K562 (cell line): ENCODE measurements at regions not wholly inside any gene's neighbourhood (a gene's known extent, or its start where the extent isn't known, plus 50 kb on each side); places are given as distances from the start of the nearest gene placed in this dataset.

Source experiments
- ATAC-seq: fragments of 200-7000 bp; cut with Tn5 transposase; 3 replicates; pipeline ENCODE4 v1.9.1; 2020; ENCODE audit warnings: moderate library complexity
- BruUV-seq: library from RNA; stranded (reverse); fragments of 400-500 nt; replicated peaks from 2 replicates; lab custom pipeline; 2021; lab: Mats Ljungman, UMichigan
- CTCF ChIA-PET: fragments of 300-600 bp; formaldehyde crosslinking; extraction: SDS; loops from one replicate; lab custom pipeline; 2021; ENCODE audit warnings: low intra/inter-chr PET ratio; lab: Yijun Ruan, JAX
- POLR2A ChIA-PET: fragments of 300-600, 350-650 bp; sonication (Branson Sonifier 250); formaldehyde crosslinking; extraction: SDS; loops from one replicate; lab custom pipeline; 2021; ENCODE audit warnings: antibody characterized with exemption, inconsistent platforms; lab: Yijun Ruan, JAX
- DNase-seq, 4 experiments: peaks; one replicate each; pipeline versions ENCODE4 v3.0.0 to v3.0.0-alpha.2; 2011 to 2018; ENCODE audit warnings: low spot score in 3 of 4, mixed read lengths in 3 of 4; ENCODE audit errors: extremely low read depth in 1 of 4
- FAIRE-seq: peaks from 2 replicates; lab custom pipeline; 2011; peaks lifted over from hg19 to GRCh38; lab: Jason Lieb, UNC
- H2AFZ ChIP-seq: 2 replicates; pipeline ENCODE4 v1.6.0; 2011; ENCODE audit warnings: low read depth, low read length, control low read depth, inconsistent platforms
- H3K27ac ChIP-seq: fragments of 200-600 bp; 3 replicates; pipeline ENCODE4 v1.8.0; 2011; ENCODE audit warnings: low read depth, mild to moderate bottlenecking, control low read depth, inconsistent platforms, low read length, moderate library complexity, mixed read lengths; ENCODE audit errors: extremely low read depth
- H3K27me3 ChIP-seq, 2 experiments: fragments of 300-600 bp in 1 of 2; 2 replicates in 1 of 2; 3 replicates in 1 of 2; pipeline versions ENCODE4 v1.6.0 to v1.8.0; 2011; ENCODE audit warnings: inconsistent platforms in 2 of 2, low read length in 2 of 2, mild to moderate bottlenecking in 1 of 2, mixed read lengths in 1 of 2, moderate library complexity in 1 of 2; ENCODE audit not compliant: control insufficient read depth in 2 of 2, insufficient read depth in 2 of 2
- H3K36me3 ChIP-seq: fragments of 300-600 bp; 3 replicates; pipeline ENCODE4 v1.8.0; 2011; ENCODE audit warnings: mild to moderate bottlenecking, low read length, inconsistent platforms; ENCODE audit not compliant: control insufficient read depth, insufficient read depth
- H3K4me1 ChIP-seq, 2 experiments: fragments of 200-600 bp in 1 of 2; replicated peaks in 1 of 2; 2 replicates in 1 of 2; 3 replicates in 1 of 2; pipeline versions ENCODE4 v1.5.1 to v1.8.0; 2011; ENCODE audit warnings: inconsistent platforms in 2 of 2, low read length in 2 of 2, mild to moderate bottlenecking in 1 of 2, mixed read lengths in 1 of 2, moderate library complexity in 1 of 2; ENCODE audit not compliant: control insufficient read depth in 2 of 2, insufficient read depth in 2 of 2
- H3K4me2 ChIP-seq: 2 replicates; pipeline ENCODE4 v1.6.1; 2011; ENCODE audit warnings: low read length, control low read depth, inconsistent platforms, mixed read lengths; ENCODE audit not compliant: insufficient read depth
- H3K4me3 ChIP-seq: fragments of 200-600 bp; sonication (generic), shearing (Covaris generic); 2 replicates; pipeline ENCODE4 v1.5.1; 2016; ENCODE audit warnings: control low read depth, inconsistent platforms
- H3K79me2 ChIP-seq: fragments of 200-600 bp; 3 replicates; pipeline ENCODE4 v1.8.0; 2011; ENCODE audit warnings: low read length, inconsistent platforms; ENCODE audit not compliant: control insufficient read depth, insufficient read depth
- H3K9ac ChIP-seq, 2 experiments: 2 replicates each; pipeline versions ENCODE4 v1.6.0 to v1.6.1; 2011; ENCODE audit warnings: low read depth in 2 of 2, low read length in 2 of 2, control low read depth in 1 of 2, inconsistent platforms in 1 of 2, mild to moderate bottlenecking in 1 of 2, mixed read lengths in 1 of 2; ENCODE audit not compliant: insufficient read depth in 1 of 2
- H3K9me1 ChIP-seq: one replicate; pipeline ENCODE4 v1.6.0; 2011; ENCODE audit warnings: inconsistent platforms, mild to moderate bottlenecking, low read length, moderate library complexity; ENCODE audit not compliant: control insufficient read depth, insufficient read depth
- H3K9me3 ChIP-seq: replicated peaks from 2 replicates; pipeline ENCODE4 v1.5.1; 2011; ENCODE audit warnings: low read depth, low read length, inconsistent platforms; ENCODE audit not compliant: control insufficient read depth, insufficient read depth
- H4K20me1 ChIP-seq: replicated peaks from 2 replicates; pipeline ENCODE4 v1.6.1; 2011; ENCODE audit warnings: low read length, inconsistent platforms, mixed read lengths; ENCODE audit not compliant: control insufficient read depth, insufficient read depth
- FOXJ3 ChIP-seq: sonication (generic); formaldehyde crosslinking; IDR thresholded peaks from 2 replicates; pipeline ENCODE4 v1.4.0; 2020; ENCODE audit warnings: mild to moderate bottlenecking, missing genetic modification reagents
- JUN ChIP-seq, 2 experiments: sonication (generic) in 1 of 2; formaldehyde crosslinking in 1 of 2; IDR thresholded peaks; 2 replicates each; pipeline versions ENCODE4 v1.6.1 to v1.8.0; 2012 to 2022; ENCODE audit warnings: borderline replicate concordance in 2 of 2, mild to moderate bottlenecking in 2 of 2, improper control_type of control experiment in 1 of 2, low read depth in 1 of 2, low read length in 1 of 2, missing genetic modification reagents in 1 of 2
- ZBTB11 ChIP-seq, 3 experiments: fragments of 200-800 bp in 1 of 3; fragments of 250-450 bp in 1 of 3; fragments of 450-650 bp in 1 of 3; sonication (Bioruptor Pico) in 1 of 3; sonication (Bioruptor generic) in 1 of 3; formaldehyde crosslinking in 1 of 3; IDR thresholded peaks; 2 replicates each; pipeline versions ENCODE4 v1.6.1 to v1.8.0; 2016 to 2022; ENCODE audit warnings: mild to moderate bottlenecking in 2 of 3, missing genetic modification characterization in 2 of 3, missing compliant biosample characterization in 1 of 3, moderate library complexity in 1 of 3
- ZNF253 ChIP-seq: fragments of 250-450 bp; sonication (Bioruptor Pico); conservative IDR thresholded peaks from 2 replicates; pipeline ENCODE4 v1.6.1; 2021; ENCODE audit warnings: mild to moderate bottlenecking
- ZNF695 ChIP-seq: fragments of 450-650 bp; formaldehyde crosslinking; IDR thresholded peaks from 2 replicates; pipeline ENCODE4 v1.4.0; 2020; ENCODE audit warnings: mild to moderate bottlenecking, moderate library complexity
- WGBS: fragments of 100-300 bp; shearing (Covaris generic); methylation state at CpG from one replicate; pipeline ENCODE4 v1.1.6; 2016; ENCODE audit warnings: low coverage, mixed read lengths; ENCODE audit not compliant: insufficient coverage; ENCODE audit errors: missing lambda C conversion rate; 5-methylcytosine and 5-hydroxymethylcytosine counted together
- in situ Hi-C: fragments of 300-500 bp; cut with MboI; formaldehyde crosslinking; loops from 4 replicates; pipeline ENCODE4 v1.15.0; 2018; ENCODE audit warnings: inconsistent platforms, mixed read lengths
- intact Hi-C: fragments of 100-400 bp; cut with micrococcal nuclease; formaldehyde crosslinking; loops from 2 replicates; pipeline ENCODE4 v1.14.2; 2022

- H3K79me2 ChIP-seq: no peaks in the 10 kb centered on the region
- FAIRE-seq (no peak), DNase-seq (no peak), ATAC-seq (no peak)
- H3K9me3 ChIP-seq: no peaks in the 10 kb centered on the region
- 0% methylated on average over 5 of the region's 5 CpGs for WGBS
- intact Hi-C loops: no loop called here
- no peak overlapping the region for H2AFZ ChIP-seq
- H4K20me1 ChIP-seq: no peaks in the 10 kb centered on the region
- H3K27me3 ChIP-seq: no peaks in the 10 kb centered on the region
- no peaks in the 10 kb centered on the region for H3K4me1 ChIP-seq
- H3K36me3 ChIP-seq: no peaks in the 10 kb centered on the region
- no peak overlapping the region for H3K9ac ChIP-seq
- ChIA-PET CTCF (no interaction called here), POLR2A (no interaction called here)
- no peak overlapping the region for H3K4me2 ChIP-seq
- H3K4me3 ChIP-seq: no peak overlapping the region
- H3K27ac ChIP-seq: no peak overlapping the region
- BruUV-seq: no TSS peak
- TF ChIP-seq ZBTB11 (CRISPR knock-in tag; IDR thresholded peaks at IDR 0.05): no peak
- no peak for TF ChIP-seq FOXJ3 (CRISPR knock-in tag)
- TF ChIP-seq JUN (IDR thresholded peaks at IDR 0.05; ENCODE audit: borderline replicate concordance, low read depth, low read length): no peak
- TF ChIP-seq JUN (CRISPR knock-in tag; IDR thresholded peaks at IDR 0.05; ENCODE audit: borderline replicate concordance): no peak
- TF ChIP-seq ZNF695: no peak
- no peak for TF ChIP-seq ZNF253 (CRISPR knock-in tag)
- no peaks in the 10 kb centered on the region for H3K9me1 ChIP-seq
- in situ Hi-C loops: no loop called here
These were observed 709.8 kb upstream of the DIAPH2 start for GRCh38 chrX:95974890-95975289.
